ENCODE measurements at regions not wholly inside any gene's neighbourhood (a gene's known extent, or its start where the extent isn't known, plus 50 kb on each side); places are given as distances from the start of the nearest gene placed in this dataset.

DNA sequence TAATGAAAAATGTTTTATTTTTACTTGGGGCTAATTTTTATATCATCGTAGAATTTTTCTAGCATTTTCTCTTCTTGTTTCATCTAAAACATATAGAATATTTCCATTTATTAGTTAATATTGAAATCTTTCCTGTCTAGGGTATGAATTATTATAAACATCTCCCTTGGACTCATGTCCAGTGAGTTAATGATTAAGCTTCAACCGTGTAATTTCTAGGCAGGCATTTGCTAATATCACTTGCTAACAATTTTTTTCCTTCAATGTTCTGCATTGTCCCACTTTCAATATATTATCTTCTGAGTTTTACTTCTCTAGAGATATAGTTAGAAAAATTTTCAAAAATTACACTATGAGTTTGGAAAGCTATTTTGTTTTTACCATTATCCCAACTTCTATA lies 1371.6 kb upstream of the EPHA6 start:
- 71 to 75% methylated on average over 2 of the region's 2 CpGs for WGBS, 2 donors
- no peaks in the 10 kb centered on the region for H3K4me1 ChIP-seq

DNA sequence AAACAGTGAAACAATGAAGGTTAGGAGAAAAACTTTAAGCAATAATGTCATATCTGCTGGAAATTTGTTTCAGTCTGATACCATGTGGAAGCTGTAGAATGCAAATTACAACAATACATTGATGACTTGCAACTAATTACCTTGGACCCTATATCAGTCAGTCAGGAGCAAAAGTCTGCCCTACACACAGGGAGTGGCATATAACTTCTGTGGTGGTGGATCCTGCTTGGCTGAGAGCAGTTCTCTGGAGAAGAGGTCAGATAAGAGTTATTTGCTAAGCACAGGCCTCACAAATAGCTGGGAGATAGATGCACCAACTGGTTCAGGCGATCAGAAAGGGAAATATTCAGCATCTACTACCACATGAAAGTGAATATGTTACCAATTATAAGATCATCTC lies 1364.6 kb upstream of the EPHA6 start:
- Histone ChIP-seq H3K4me1 (no peaks in the 10 kb centered on the region), H3K27ac (no peak overlapping the region), H3K9me3 (no peaks in the 10 kb centered on the region), H3K27me3 (no peaks in the 10 kb centered on the region), H3K36me3 (no peaks in the 10 kb centered on the region), H3K4me3 (no peak overlapping the region)
- WGBS, 2 donors, result 50 to 59% methylated on average over 1 of the region's 1 CpG
- no peak for DNase-seq
- TF ChIP-seq, protein P1, sequence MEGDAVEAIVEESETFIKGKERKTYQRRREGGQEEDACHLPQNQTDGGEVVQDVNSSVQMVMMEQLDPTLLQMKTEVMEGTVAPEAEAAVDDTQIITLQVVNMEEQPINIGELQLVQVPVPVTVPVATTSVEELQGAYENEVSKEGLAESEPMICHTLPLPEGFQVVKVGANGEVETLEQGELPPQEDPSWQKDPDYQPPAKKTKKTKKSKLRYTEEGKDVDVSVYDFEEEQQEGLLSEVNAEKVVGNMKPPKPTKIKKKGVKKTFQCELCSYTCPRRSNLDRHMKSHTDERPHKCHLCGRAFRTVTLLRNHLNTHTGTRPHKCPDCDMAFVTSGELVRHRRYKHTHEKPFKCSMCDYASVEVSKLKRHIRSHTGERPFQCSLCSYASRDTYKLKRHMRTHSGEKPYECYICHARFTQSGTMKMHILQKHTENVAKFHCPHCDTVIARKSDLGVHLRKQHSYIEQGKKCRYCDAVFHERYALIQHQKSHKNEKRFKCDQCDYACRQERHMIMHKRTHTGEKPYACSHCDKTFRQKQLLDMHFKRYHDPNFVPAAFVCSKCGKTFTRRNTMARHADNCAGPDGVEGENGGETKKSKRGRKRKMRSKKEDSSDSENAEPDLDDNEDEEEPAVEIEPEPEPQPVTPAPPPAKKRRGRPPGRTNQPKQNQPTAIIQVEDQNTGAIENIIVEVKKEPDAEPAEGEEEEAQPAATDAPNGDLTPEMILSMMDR (IDR thresholded peaks at IDR 0.05), result no peak
- no peak for TF ChIP-seq POLR2A (IDR thresholded peaks at IDR 0.05)
- intact Hi-C loops (cut with DNase I), result no loop called here

More for the DNA sequence above, 1371.6 kb upstream of the EPHA6 start:
- DNase-seq, result no peak
- Histone ChIP-seq H3K27me3 (no peaks in the 10 kb centered on the region), H3K9me3 (no peaks in the 10 kb centered on the region), H3K27ac (no peak overlapping the region), H3K4me3 (no peak overlapping the region), H3K36me3 (no peaks in the 10 kb centered on the region)
- intact Hi-C loops (cut with DNase I), result no loop called here
- TF ChIP-seq, protein P1 (IDR thresholded peaks at IDR 0.05), result no peak

DNA sequence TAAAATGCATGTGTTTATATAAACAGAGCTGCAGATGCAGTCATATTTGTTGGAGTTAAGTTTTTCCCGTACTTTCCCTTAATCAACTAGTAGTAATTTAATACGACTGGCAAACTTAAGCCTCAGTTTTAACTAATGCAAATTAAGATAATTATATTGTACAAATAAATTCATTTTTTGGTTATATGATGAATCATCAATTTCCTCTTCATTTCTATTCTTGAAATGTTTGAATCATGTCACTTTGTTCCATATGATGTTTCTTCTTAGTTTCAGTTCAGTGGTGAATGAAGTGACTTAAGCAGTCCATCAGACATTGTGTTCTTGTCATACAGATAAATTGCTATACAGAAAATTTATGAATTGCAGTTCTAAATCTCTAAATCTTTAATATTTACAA lies 1361.2 kb upstream of the EPHA6 start:
- no peak overlapping the region for H3K4me3 ChIP-seq
- no peaks in the 10 kb centered on the region for H3K27me3 ChIP-seq
- H3K4me1 ChIP-seq, result no peaks in the 10 kb centered on the region
- no peak for TF ChIP-seq POLR2A (IDR thresholded peaks at IDR 0.05)
- TF ChIP-seq, protein P1 (IDR thresholded peaks at IDR 0.05), result no peak
- H3K36me3 ChIP-seq, result no peaks in the 10 kb centered on the region
- DNase-seq, result no peak
- H3K9me3 ChIP-seq, result no peaks in the 10 kb centered on the region
- WGBS, 2 donors, result 56 to 66% methylated on average over 2 of the region's 2 CpGs
- H3K27ac ChIP-seq, result no peak overlapping the region
- intact Hi-C loops (cut with DNase I), result no loop called here

DNA sequence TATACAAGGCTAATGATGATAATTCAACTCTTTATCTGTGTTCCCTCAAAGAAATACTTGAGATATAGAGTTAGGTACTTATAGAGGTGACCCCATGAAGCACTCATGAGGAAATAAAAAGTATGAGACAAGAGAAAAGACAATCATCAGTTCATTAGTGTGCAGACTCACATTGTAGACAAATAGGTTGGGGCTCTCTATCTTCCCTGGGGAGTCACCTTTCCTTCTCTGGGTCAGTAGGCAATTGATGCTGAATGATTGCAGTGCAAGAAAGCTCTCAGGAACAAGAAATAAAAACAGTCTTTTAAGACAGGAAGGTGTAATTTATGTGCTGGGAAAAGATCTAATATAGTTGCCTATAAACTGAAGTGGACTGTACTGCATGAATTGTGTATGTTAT lies 1357.6 kb upstream of the EPHA6 start:
- intact Hi-C loops (cut with DNase I), result no loop called here
- DNase-seq, result no peak

DNA sequence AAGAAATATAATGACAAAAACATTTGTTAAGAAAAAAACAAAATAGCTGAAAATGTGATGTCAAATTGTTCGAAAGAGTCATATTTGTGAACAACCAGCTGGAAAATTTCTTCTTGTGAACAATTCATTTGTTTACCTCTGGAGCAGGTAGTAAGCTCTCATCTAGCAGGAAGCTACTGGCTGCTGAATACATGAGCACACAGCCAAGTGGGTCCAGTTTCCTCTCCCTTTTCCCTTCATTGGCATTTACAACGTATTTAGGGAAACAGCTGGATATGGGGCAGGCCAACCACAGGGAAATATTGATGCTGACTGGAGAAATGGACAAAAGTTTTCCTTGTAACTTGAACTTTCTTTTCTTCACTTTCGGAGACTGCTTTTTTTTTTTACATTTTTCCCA lies 1354.7 kb upstream of the EPHA6 start:
- 51 to 63% methylated on average over 3 of the region's 3 CpGs for WGBS, 2 donors

More for the DNA sequence above, 1357.6 kb upstream of the EPHA6 start:
- Histone ChIP-seq H3K36me3 (no peaks in the 10 kb centered on the region), H3K4me1 (no peaks in the 10 kb centered on the region), H3K27me3 (no peaks in the 10 kb centered on the region), H3K4me3 (no peak overlapping the region), H3K9me3 (no peaks in the 10 kb centered on the region), H3K27ac (no peak overlapping the region)
- TF ChIP-seq, protein P1 (IDR thresholded peaks at IDR 0.05), result no peak
- no peak for TF ChIP-seq POLR2A (IDR thresholded peaks at IDR 0.05)

More for the DNA sequence above, 1354.7 kb upstream of the EPHA6 start:
- H3K36me3 ChIP-seq, result no peaks in the 10 kb centered on the region
- H3K9me3 ChIP-seq, result no peaks in the 10 kb centered on the region
- no peaks in the 10 kb centered on the region for H3K4me1 ChIP-seq
- intact Hi-C loops (cut with DNase I), result no loop called here
- H3K4me3 ChIP-seq, result no peak overlapping the region
- H3K27me3 ChIP-seq, result no peaks in the 10 kb centered on the region
- TF ChIP-seq POLR2A (IDR thresholded peaks at IDR 0.05), result no peak
- TF ChIP-seq, protein P1 (IDR thresholded peaks at IDR 0.05), result no peak
- H3K27ac ChIP-seq, result no peak overlapping the region
- DNase-seq, result no peak
